ENCODE measurements at regions not wholly inside any gene's neighbourhood (a gene's known extent, or its start where the extent isn't known, plus 50 kb on each side); places are given as distances from the start of the nearest gene placed in this dataset.

DNA sequence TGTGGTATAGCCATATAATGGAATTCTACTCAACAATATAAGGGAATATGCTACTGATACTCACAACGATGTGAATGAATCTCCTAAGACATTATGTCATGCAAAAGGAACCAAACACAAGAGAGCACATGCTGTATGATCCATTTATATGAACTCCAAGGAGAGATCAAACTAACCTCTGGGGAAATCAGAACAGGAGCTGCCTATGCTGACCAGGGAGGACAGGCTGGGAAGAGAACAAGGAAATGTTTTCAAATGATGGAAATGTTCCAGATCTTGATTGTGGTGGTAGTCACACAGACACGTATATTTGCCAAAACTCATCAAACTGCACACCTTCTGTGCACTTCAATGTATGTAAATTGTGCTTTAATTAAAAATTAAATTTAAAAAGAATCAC, 175.3 kb downstream of the BCOR start:
- Mint-ChIP-seq H3K4me1 (peaks cover 7 to 10% of the 10 kb centered on the region in 2 experiments; a peak in 2 of 4 replicates), H3K4me3 (no peak overlapping the region), H3K9me3 (peaks cover 62 to 67% of the 10 kb centered on the region in 2 experiments), H3K27me3 (ENCODE audit: low read depth) (peaks cover 3% of the 10 kb centered on the region; the same call in 1 of the 2 replicates), H3K27ac (no peak overlapping the region), H3K36me3 (ENCODE audit: insufficient read depth in 1 of 3, low read depth in 3 of 3) (peaks cover 0 to 6% (median 0%) of the 10 kb centered on the region in 3 experiments; a peak in 3 of 7 replicates)
- Histone ChIP-seq H2BK15ac (ENCODE audit: low read depth, low read length) (no peak overlapping the region), H3K23me2 (ENCODE audit: insufficient read length, low read depth, low read length, poor library complexity, severe bottlenecking) (no peaks in the 10 kb centered on the region), H2BK12ac (ENCODE audit: insufficient read length, low read depth, low read length) (no peak overlapping the region), H2BK20ac (ENCODE audit: low read depth, low read length, poor library complexity, severe bottlenecking) (no peak overlapping the region), H3K79me1 (ENCODE audit: insufficient read depth, low read depth, low read length, poor library complexity, severe bottlenecking) (no peaks in the 10 kb centered on the region), H3K9me3 (ENCODE audit: control insufficient read depth, low read depth, low read length) (no peaks in the 10 kb centered on the region), H4K91ac (ENCODE audit: insufficient read length, low read depth, low read length) (no peak overlapping the region), H3K18ac (ENCODE audit: insufficient read length, low read depth, low read length) (no peak overlapping the region), H3K4me2 (ENCODE audit: insufficient read depth, insufficient read length, low read length) (no peak overlapping the region), H3K4me1 (ENCODE audit: insufficient read depth, low read length) (0 out of 2 replicates have a peak, but pooled peaks cover 2% of the 10 kb centered on the region), H4K5ac (ENCODE audit: insufficient read length, low read depth, low read length) (no peak overlapping the region), H4K8ac (replicated peaks; ENCODE audit: insufficient read length, low read depth, low read length) (no peak overlapping the region), H3K79me2 (ENCODE audit: insufficient read depth, low read length) (no peaks in the 10 kb centered on the region), H3K23ac (ENCODE audit: insufficient read length, low read depth, low read length) (no peak overlapping the region), H3K56ac (ENCODE audit: insufficient read length, low read depth, low read length) (no peak overlapping the region), H3K9ac (ENCODE audit: extremely low read depth, insufficient read length, low read length) (no peak overlapping the region), H2BK5ac (ENCODE audit: insufficient read length, low read length) (no peak overlapping the region), H2AFZ (ENCODE audit: low read length) (no peak overlapping the region), H3K27me3 (ENCODE audit: insufficient read depth, low read length) (no peaks in the 10 kb centered on the region), H4K20me1 (ENCODE audit: control insufficient read depth, insufficient read depth, insufficient read length) (no peaks in the 10 kb centered on the region), H3K27ac (ENCODE audit: insufficient read length, low read depth, low read length) (no peak overlapping the region), H3K4ac (ENCODE audit: low read depth, low read length) (no peak overlapping the region), H3T11ph (ENCODE audit: low read length) (no peak overlapping the region), H2AK5ac (ENCODE audit: insufficient read length, low read length) (no peak overlapping the region), H3K14ac (ENCODE audit: insufficient read depth, low read length) (no peak overlapping the region), H2BK120ac (ENCODE audit: low read depth, low read length, poor library complexity, severe bottlenecking) (no peak overlapping the region)
- no CpG with 5 or more reads among the region's 2 CpGs for WGBS (ENCODE audit: extremely low coverage, insufficient read length, low lambda C conversion rate)
- DNase-seq, result no peak
- TF ChIP-seq, protein P1, sequence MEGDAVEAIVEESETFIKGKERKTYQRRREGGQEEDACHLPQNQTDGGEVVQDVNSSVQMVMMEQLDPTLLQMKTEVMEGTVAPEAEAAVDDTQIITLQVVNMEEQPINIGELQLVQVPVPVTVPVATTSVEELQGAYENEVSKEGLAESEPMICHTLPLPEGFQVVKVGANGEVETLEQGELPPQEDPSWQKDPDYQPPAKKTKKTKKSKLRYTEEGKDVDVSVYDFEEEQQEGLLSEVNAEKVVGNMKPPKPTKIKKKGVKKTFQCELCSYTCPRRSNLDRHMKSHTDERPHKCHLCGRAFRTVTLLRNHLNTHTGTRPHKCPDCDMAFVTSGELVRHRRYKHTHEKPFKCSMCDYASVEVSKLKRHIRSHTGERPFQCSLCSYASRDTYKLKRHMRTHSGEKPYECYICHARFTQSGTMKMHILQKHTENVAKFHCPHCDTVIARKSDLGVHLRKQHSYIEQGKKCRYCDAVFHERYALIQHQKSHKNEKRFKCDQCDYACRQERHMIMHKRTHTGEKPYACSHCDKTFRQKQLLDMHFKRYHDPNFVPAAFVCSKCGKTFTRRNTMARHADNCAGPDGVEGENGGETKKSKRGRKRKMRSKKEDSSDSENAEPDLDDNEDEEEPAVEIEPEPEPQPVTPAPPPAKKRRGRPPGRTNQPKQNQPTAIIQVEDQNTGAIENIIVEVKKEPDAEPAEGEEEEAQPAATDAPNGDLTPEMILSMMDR (conservative IDR thresholded peaks at IDR 0.05), result no peak

All from H9 (cell line).